ENCODE measurements at regions not wholly inside any gene's neighbourhood (a gene's known extent, or its start where the extent isn't known, plus 50 kb on each side); places are given as distances from the start of the nearest gene placed in this dataset.

- H3F3A ChIP-seq (ENCODE audit: low read depth) = peaks cover 13% of the 10 kb centered on the region; the same call in 1 of the 2 replicates
- H4K20me1 ChIP-seq (ENCODE audit: insufficient read depth, low read length, poor library complexity, severe bottlenecking) = no peaks in the 10 kb centered on the region
- H3K4me2 ChIP-seq (ENCODE audit: low read depth, low read length, poor library complexity, severe bottlenecking) = peak overlapping the region; percentile 94
- H3K27me3 ChIP-seq (ENCODE audit: insufficient read depth, low read length, poor library complexity, severe bottlenecking) = no peaks in the 10 kb centered on the region
- no peaks in the 10 kb centered on the region for H3K9me2 ChIP-seq (replicated peaks; ENCODE audit: low read depth, low read length)
- H3K9ac ChIP-seq (ENCODE audit: low read depth, low read length, poor library complexity, severe bottlenecking) = peak overlapping the region; percentile 64
- H3K36me3 ChIP-seq (ENCODE audit: insufficient read depth, low read length) = no peaks in the 10 kb centered on the region
- TF ChIP-seq CTCF (conservative IDR thresholded peaks at IDR 0.05; ENCODE audit: low read length) (no peak), EZH2phosphoT487 (IDR thresholded peaks at IDR 0.05; ENCODE audit: borderline replicate concordance) (no peak)
- no peaks in the 10 kb centered on the region for H3K9me3 ChIP-seq (ENCODE audit: insufficient read depth, low read depth, low read length)
- H3K4me1 ChIP-seq (ENCODE audit: insufficient read depth, low read length, poor library complexity, severe bottlenecking) = peaks cover 35% of the 10 kb centered on the region
- H3K79me2 ChIP-seq (ENCODE audit: insufficient read depth, low read length) = no peaks in the 10 kb centered on the region
- peak overlapping the region; percentile 32; the same call in 1 of the 2 replicates for H2AFZ ChIP-seq (ENCODE audit: low read length)
- H3K4me3 ChIP-seq (ENCODE audit: low read length, poor library complexity, severe bottlenecking) = peak overlapping the region; percentile 61
Observed at GRCh38 chr15:92831336-92831654, 68.8 kb upstream of the CHD2 start.

GRCh38 chr15:92831655-92832328 is 68.3 kb upstream of the CHD2 start:
- Histone ChIP-seq H3K9me3 (ENCODE audit: insufficient read depth, low read depth, low read length) (no peaks in the 10 kb centered on the region), H3K4me3 (ENCODE audit: low read length, poor library complexity, severe bottlenecking) (peak overlapping the region; percentile 70), H3K9ac (ENCODE audit: low read depth, low read length, poor library complexity, severe bottlenecking) (peak overlapping the region; percentile 86), H2AFZ (ENCODE audit: low read length) (peak overlapping the region; percentile 34), H3K79me2 (ENCODE audit: insufficient read depth, low read length) (no peaks in the 10 kb centered on the region), H3K4me2 (ENCODE audit: low read depth, low read length, poor library complexity, severe bottlenecking) (peak overlapping the region; percentile 94), H3F3A (ENCODE audit: low read depth) (peaks cover 13% of the 10 kb centered on the region; the same call in 1 of the 2 replicates), H4K20me1 (ENCODE audit: insufficient read depth, low read length, poor library complexity, severe bottlenecking) (no peaks in the 10 kb centered on the region), H3K4me1 (ENCODE audit: insufficient read depth, low read length, poor library complexity, severe bottlenecking) (peaks cover 35% of the 10 kb centered on the region), H3K27me3 (ENCODE audit: insufficient read depth, low read length, poor library complexity, severe bottlenecking) (no peaks in the 10 kb centered on the region), H3K9me2 (replicated peaks; ENCODE audit: low read depth, low read length) (no peaks in the 10 kb centered on the region), H3K36me3 (ENCODE audit: insufficient read depth, low read length) (no peaks in the 10 kb centered on the region)
- TF ChIP-seq CTCF (conservative IDR thresholded peaks at IDR 0.05; ENCODE audit: low read length) (no peak), EZH2phosphoT487 (IDR thresholded peaks at IDR 0.05; ENCODE audit: borderline replicate concordance) (no peak)

- Histone ChIP-seq H3K79me2 (ENCODE audit: insufficient read depth, low read length) (no peaks in the 10 kb centered on the region), H3K9ac (ENCODE audit: low read depth, low read length, poor library complexity, severe bottlenecking) (peak overlapping the region; percentile 86), H3K4me1 (ENCODE audit: insufficient read depth, low read length, poor library complexity, severe bottlenecking) (peaks cover 35% of the 10 kb centered on the region), H3K9me3 (ENCODE audit: insufficient read depth, low read depth, low read length) (no peaks in the 10 kb centered on the region), H3K4me3 (ENCODE audit: low read length, poor library complexity, severe bottlenecking) (no peak overlapping the region), H3K9me2 (replicated peaks; ENCODE audit: low read depth, low read length) (no peaks in the 10 kb centered on the region), H3K36me3 (ENCODE audit: insufficient read depth, low read length) (no peaks in the 10 kb centered on the region), H3F3A (ENCODE audit: low read depth) (peaks cover 13% of the 10 kb centered on the region; the same call in 1 of the 2 replicates), H4K20me1 (ENCODE audit: insufficient read depth, low read length, poor library complexity, severe bottlenecking) (no peaks in the 10 kb centered on the region), H3K4me2 (ENCODE audit: low read depth, low read length, poor library complexity, severe bottlenecking) (peak overlapping the region; percentile 94), H3K27me3 (ENCODE audit: insufficient read depth, low read length, poor library complexity, severe bottlenecking) (no peaks in the 10 kb centered on the region), H2AFZ (ENCODE audit: low read length) (no peak overlapping the region)
- TF ChIP-seq CTCF (conservative IDR thresholded peaks at IDR 0.05; ENCODE audit: low read length) (no peak), EZH2phosphoT487 (IDR thresholded peaks at IDR 0.05; ENCODE audit: borderline replicate concordance) (no peak)
Observed at GRCh38 chr15:92833106-92833433, 67.1 kb upstream of the CHD2 start.

Measured in Loucy (cell line).